ENCODE measurements at regions not wholly inside any gene's neighbourhood (a gene's known extent, or its start where the extent isn't known, plus 50 kb on each side); places are given as distances from the start of the nearest gene placed in this dataset.
"Not testable (repeated sequence)": the region's sequence is repeated elsewhere in the genome, so short reads cannot be mapped to it uniquely, and the experiment has no call there.

DNA sequence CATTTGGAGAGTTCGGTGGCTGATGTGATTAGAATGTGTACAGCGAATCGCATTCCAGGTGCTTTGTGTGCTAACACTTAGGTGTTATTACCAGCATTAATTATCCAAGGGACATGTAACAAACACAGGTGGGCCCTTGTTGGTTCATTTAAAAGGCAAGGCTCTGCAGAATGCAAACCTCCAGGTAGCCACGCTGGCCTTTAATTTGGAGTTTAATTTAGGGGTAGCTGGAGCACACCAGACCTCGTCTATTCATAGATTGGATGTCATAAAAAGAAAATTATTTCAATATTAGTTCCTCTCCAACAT lies 191.1 kb downstream of the MAT2B start:
- DNase-seq = no peak
- Mint-ChIP-seq H3K4me3 (no peak overlapping the region), H3K9me3 (no peaks in the 10 kb centered on the region)

DNA sequence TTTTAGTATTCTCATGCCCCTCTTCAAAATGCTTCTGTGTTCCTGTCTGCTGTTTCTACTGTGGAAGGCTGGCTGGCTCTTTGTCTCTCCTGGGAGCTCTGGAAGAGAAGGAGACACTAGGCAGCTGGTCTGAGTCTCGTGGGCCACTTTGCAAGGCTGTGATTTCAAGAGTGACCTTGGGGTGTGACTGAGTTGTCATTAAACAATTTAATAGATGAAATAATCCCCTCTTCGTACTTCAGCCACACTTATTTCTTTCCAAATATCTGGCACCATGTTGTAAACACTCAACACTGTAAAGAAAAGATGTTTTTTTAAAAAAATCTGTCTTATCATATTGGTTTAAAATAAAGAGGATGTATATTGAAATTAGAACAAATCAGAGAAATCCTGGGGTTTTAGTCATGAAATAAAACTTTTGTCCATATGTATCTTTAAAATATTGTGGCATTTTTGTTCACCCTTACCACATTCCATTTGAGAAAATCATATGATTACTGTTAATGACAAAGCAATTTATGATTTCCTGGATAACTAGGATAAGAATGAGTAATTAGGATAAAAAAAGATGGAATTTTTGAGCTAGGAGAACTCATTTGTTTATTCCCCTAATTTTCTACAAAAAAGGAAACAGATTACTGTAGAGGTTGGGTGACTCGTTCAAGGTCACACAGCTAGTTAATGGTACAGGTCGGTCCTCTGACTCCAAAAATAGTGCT lies 200.8 kb downstream of the MAT2B start:
- H3K27me3 Mint-ChIP-seq = peaks cover 4 to 12% of the 10 kb centered on the region in 2 donors
- no peaks in the 10 kb centered on the region for H3K4me1 Mint-ChIP-seq
- DNase-seq = no peak
- H3K36me3 Mint-ChIP-seq = no peaks in the 10 kb centered on the region
- ATAC-seq (replicated peaks) = no peak
- no peak overlapping the region for H3K27ac Mint-ChIP-seq
- no peak overlapping the region for H3K4me3 Mint-ChIP-seq
- no peaks in the 10 kb centered on the region for H3K9me3 Mint-ChIP-seq

More for the DNA sequence above, 191.1 kb downstream of the MAT2B start:
- no peak overlapping the region for H3K27ac Mint-ChIP-seq
- H3K36me3 Mint-ChIP-seq = no peaks in the 10 kb centered on the region
- peaks cover 6 to 12% of the 10 kb centered on the region in 2 donors for H3K4me1 Mint-ChIP-seq
- ATAC-seq (replicated peaks) = no peak
- H3K27me3 Mint-ChIP-seq = peaks cover 0 to 4% of the 10 kb centered on the region in 2 donors

DNA sequence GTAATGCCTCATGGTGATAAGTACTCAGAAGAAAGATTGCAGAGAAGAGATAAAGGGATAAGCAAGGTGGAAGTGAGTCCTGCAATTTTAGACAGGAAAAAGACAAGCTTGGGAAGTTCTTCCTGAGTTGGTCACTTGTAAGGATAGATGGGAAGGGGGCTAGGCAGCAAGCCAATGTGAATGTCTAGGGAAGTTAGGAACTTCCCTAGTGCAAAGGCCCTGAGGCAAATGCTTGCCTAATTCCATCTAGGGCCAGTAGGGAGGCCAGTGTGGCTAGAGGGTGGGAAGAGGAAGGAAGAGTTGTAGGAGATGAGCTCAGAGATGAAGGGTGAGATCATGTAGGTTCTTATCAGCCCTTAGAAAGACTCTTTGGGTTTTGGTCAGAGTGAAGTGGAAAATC lies 206.6 kb downstream of the MAT2B start:
- Mint-ChIP-seq H3K4me3 (no peak overlapping the region), H3K27me3 (peaks cover 14 to 22% of the 10 kb centered on the region in 2 donors), H3K27ac (no peak overlapping the region), H3K9me3 (peaks cover 0 to 2% of the 10 kb centered on the region in 2 donors), H3K4me1 (no peaks in the 10 kb centered on the region), H3K36me3 (peaks cover 0 to 2% of the 10 kb centered on the region in 2 donors)
- no peak for ATAC-seq (replicated peaks)
- no peak for DNase-seq

DNA sequence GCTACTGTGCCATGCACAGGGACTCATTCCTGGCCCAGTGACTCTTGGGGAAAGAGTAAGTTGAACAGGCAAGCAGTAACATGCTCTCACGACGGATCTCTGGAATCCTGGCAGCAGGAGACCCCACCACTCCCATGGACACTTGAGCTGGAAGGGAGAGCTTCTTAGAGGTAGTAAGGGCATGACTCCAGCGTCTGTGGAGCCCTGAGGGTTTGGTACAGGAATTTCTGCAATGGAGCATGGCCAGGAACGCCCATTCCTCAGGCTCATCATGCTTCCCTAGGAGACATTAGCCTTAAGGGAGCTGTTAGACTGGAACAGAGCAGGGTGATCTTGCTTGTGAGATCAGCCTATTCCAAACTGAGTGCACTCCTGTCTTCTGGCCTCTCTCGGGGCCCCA lies 212.9 kb downstream of the MAT2B start:
- ATAC-seq (replicated peaks) = no peak
- Mint-ChIP-seq H3K36me3 (peaks cover 0 to 2% of the 10 kb centered on the region in 2 donors), H3K27ac (no peak overlapping the region), H3K4me1 (no peaks in the 10 kb centered on the region), H3K27me3 (peaks cover 7 to 10% of the 10 kb centered on the region in 2 donors), H3K9me3 (peaks cover 0 to 2% of the 10 kb centered on the region in 2 donors), H3K4me3 (no peak overlapping the region)
- DNase-seq = no peak

DNA sequence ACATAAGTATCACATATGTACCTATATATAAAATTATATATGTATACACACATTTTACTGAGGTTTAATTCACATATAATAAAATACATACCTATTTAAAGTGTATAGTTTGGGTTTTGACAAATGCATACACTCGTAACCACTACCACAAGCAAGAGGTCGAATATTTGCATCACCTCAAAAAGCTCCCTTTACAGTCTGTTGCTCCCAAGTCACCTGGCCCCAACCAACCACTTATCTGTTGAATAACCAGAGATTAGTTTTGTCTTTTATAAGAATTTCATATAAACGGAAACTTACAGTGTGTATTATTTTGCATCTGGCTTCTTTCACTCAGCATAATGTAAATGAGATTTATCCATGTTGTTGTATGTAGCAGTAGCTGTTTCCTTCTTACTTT lies 218.9 kb downstream of the MAT2B start:
- H3K4me1 Mint-ChIP-seq = peaks cover 16 to 18% of the 10 kb centered on the region in 2 donors
- ATAC-seq (replicated peaks) (no peak), DNase-seq (no peak)
- no peaks in the 10 kb centered on the region for H3K27me3 Mint-ChIP-seq
- peaks cover 3 to 4% of the 10 kb centered on the region in 2 donors for H3K9me3 Mint-ChIP-seq
- H3K4me3 Mint-ChIP-seq = no peak overlapping the region
- H3K36me3 Mint-ChIP-seq = peaks cover 0 to 3% of the 10 kb centered on the region in 2 donors
- H3K27ac Mint-ChIP-seq = no peak overlapping the region

DNA sequence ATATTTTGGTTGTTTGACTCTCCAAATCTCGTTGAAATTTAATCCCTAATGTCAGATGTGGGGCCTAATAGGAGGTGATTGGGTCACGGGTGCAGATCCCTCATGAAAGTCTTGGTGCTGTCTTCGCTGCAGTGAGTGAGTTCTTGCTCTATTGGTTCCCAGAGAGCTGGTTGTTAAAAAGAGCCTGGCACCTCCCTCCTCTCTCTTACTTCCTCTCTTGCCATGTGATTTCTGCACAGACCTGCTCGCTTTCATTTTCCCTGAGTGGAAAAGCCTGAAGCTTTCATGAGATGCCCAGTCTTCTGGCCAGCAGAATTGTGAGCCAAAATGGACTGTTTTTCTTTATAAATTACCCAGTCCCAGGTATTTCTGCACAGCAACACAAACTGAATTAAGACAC lies 221.6 kb downstream of the MAT2B start:
- peaks cover 0 to 3% of the 10 kb centered on the region in 2 donors for H3K36me3 Mint-ChIP-seq
- peak overlapping the region; percentile 67 to 72 for H3K4me3 Mint-ChIP-seq
- H3K27ac Mint-ChIP-seq = peak overlapping the region; percentile 20

DNA sequence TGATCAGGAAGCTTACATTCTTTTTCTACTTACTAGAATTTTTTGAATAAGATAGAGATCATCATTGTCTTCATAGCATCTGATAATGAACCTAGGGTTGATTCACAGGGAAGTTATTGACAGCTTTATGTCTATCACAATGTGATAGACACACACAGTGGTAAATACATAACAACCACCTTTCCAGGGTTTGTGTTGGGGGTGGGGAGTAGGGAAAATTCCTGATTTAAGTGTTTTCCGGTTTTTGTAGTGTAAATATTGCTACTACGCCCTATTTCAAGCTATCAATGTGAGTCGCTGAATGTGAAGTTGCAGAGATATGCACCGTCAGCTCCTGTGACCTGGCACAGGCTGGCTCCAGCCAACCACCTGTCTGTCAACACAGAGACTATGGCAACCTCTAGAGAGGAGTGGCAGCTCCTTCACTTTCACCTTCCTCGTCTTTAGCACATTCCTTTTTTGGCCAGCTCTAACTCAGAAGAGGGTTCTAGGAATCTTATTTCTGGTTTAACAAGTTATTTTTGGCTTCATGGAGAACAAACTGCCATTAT lies 224.9 kb downstream of the MAT2B start:
- Mint-ChIP-seq H3K9me3 (peaks cover 3 to 6% of the 10 kb centered on the region in 2 donors), H3K36me3 (peaks cover 0 to 3% of the 10 kb centered on the region in 2 donors), H3K4me3 (no peak overlapping the region), H3K27ac (no peak overlapping the region), H3K27me3 (peaks cover 0 to 11% of the 10 kb centered on the region in 2 donors), H3K4me1 (peaks cover 18 to 20% of the 10 kb centered on the region in 2 donors)
- ATAC-seq (replicated peaks) (no peak), DNase-seq (no peak)

More for the DNA sequence above, 221.6 kb downstream of the MAT2B start:
- peak; percentile 20 for DNase-seq
- Mint-ChIP-seq H3K9me3 (peaks cover 3 to 4% of the 10 kb centered on the region in 2 donors), H3K27me3 (no peaks in the 10 kb centered on the region), H3K4me1 (peaks cover 16 to 18% of the 10 kb centered on the region in 2 donors)
- ATAC-seq (replicated peaks) = peak; percentile 96 to 98

DNA sequence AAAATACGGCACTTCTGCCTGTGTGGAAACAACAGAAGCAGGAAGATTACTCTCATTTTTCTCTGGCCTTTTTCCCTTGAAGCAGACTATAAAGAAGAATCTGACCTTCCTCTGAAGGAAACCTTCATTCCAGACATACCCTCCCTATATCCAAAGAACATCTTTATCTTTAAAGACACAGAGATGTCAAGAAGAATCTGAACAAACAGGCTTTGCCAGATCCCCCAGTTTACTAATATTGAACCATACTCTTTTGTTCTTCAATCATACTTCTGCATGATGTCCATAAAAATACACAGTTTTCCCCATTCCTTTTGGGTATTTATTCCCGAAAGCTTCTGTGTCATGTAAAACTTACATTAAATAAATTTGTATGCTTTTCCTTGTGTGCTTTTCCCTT lies 225.8 kb downstream of the MAT2B start:
- Mint-ChIP-seq H3K27ac (no peak overlapping the region), H3K4me1 (peaks cover 18 to 20% of the 10 kb centered on the region in 2 donors), H3K27me3 (peaks cover 0 to 11% of the 10 kb centered on the region in 2 donors), H3K4me3 (no peak overlapping the region), H3K36me3 (peaks cover 0 to 3% of the 10 kb centered on the region in 2 donors), H3K9me3 (peaks cover 3 to 6% of the 10 kb centered on the region in 2 donors)
- DNase-seq = no peak
- no peak for ATAC-seq (replicated peaks)

DNA sequence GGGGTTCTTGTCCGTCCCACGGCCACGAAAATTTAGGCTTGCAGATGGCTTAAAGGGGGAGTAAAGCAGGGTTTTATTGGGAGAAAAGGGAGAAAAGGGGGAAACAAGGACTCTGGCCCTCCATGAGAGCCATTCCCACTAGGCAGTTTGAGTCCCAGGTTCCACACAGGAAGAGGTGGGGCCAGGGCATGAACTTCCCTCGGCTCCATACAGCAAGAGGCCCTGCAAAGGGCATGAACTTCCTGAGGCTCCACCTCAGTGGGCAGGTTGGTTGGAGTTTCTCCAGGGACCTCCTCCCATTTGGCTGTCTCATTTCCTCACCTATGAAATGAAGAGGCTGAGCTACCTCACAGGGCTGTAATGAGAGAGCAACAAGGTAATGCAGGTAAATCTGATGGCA lies 229.7 kb downstream of the MAT2B start:
- DNase-seq (no peak), ATAC-seq (replicated peaks) (no peak)
- Mint-ChIP-seq H3K27ac (no peak overlapping the region), H3K27me3 (peaks cover under 1 to 18% of the 10 kb centered on the region in 2 donors), H3K4me1 (peaks cover 0 to 4% of the 10 kb centered on the region in 2 donors), H3K9me3 (peaks cover 0 to 2% of the 10 kb centered on the region in 2 donors), H3K36me3 (no peaks in the 10 kb centered on the region), H3K4me3 (no peak overlapping the region)

DNA sequence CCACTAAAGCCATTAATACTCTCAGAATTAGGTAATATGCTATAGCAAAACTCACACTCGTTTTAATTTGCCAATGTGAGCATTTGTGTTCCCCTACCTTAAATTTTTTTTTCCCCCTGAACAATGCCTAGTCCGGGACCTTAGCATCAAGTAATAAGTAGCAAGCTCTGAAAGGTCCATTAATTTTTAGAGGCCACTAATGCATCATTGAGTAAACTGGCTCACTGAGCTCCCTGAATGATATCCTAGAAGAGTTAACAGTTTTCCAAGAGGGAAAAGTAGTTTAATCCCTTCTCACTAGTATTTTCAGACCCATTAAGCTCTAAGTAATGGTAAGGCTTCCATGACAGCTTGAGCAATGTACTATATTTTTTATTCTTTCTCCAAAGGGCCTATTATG lies 242.2 kb downstream of the MAT2B start:
- Mint-ChIP-seq H3K4me3 (no peak overlapping the region), H3K9me3 (peaks cover 3 to 4% of the 10 kb centered on the region in 2 donors)
- ATAC-seq (replicated peaks) = no peak

DNA sequence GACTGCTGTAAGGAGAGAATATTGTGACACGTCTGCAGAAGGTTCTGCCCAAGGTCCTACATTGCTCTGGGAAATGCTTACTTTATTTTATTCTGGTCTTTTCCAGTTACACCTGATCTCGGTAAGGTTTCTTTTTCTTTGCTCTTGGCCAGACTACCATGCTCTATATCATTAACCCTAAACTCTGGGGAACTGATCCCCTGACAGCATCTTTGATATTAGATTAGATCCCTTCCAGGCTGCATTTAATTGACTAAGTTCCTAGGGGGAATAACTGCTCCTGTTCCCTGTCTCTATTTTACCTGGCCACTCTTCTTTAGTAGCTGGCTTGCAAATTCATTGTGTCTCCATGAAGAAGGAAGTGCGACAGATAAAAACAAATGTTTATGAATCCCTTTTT lies 243.5 kb downstream of the MAT2B start:
- no peak for ATAC-seq (replicated peaks)
- no peak overlapping the region for H3K4me3 Mint-ChIP-seq
- H3K36me3 Mint-ChIP-seq = no peaks in the 10 kb centered on the region
- no peak overlapping the region for H3K27ac Mint-ChIP-seq
- no peaks in the 10 kb centered on the region for H3K4me1 Mint-ChIP-seq
- DNase-seq = no peak
- H3K27me3 Mint-ChIP-seq = peaks cover 4 to 11% of the 10 kb centered on the region in 2 donors
- H3K9me3 Mint-ChIP-seq = peaks cover 3 to 4% of the 10 kb centered on the region in 2 donors

More for the DNA sequence above, 242.2 kb downstream of the MAT2B start:
- DNase-seq = no peak
- Mint-ChIP-seq H3K27me3 (peaks cover 4 to 11% of the 10 kb centered on the region in 2 donors), H3K27ac (no peak overlapping the region), H3K36me3 (no peaks in the 10 kb centered on the region), H3K4me1 (no peaks in the 10 kb centered on the region)

DNA sequence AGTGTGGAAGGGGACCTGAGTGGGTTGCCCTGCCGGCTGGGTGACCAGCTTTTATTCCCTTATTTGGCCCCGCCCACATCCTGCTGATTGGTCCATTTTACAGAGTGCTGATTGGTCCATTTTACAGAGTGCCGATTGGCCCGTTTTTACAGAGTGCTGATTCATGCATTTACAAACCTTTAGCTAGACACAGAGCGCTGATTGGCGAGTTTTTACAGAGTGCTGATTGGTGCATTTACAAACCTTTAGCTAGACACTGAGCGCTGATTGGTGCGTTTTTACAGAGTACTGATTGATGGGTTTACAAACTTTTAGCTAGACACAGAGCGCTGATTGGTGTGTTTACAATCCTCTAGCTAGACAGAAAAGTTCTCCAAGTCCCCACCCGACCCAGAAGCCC lies 245.0 kb downstream of the MAT2B start:
- ATAC-seq (replicated peaks); H3K36me3 Mint-ChIP-seq; DNase-seq; H3K27ac Mint-ChIP-seq; H3K9me3 Mint-ChIP-seq; H3K4me3 Mint-ChIP-seq; H3K4me1 Mint-ChIP-seq: not testable (repeated sequence)
- H3K27me3 Mint-ChIP-seq = peaks cover 4 to 11% of the 10 kb centered on the region in 2 donors

DNA sequence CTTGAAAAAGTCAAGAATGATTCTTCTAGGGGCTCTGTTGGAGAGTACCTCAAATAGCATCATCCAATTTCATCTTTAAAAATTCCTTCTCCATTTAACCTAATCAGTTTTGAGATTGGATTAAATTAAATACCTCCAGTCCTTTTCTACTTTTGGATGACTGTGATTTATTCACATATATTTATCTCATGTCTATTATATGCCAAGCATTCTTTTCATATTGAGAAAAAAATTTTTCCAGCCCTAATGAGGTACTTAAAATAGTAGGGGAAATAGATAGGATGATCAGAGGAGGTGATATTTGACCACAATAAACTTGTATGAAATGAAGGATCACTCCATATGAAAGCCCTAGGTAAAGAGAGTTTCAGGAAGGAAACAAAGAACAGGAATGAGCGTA lies 250.1 kb downstream of the MAT2B start:
- Mint-ChIP-seq H3K27ac (no peak overlapping the region), H3K9me3 (peaks cover 0 to 3% of the 10 kb centered on the region in 2 donors), H3K4me3 (no peak overlapping the region), H3K4me1 (peaks cover 9 to 25% of the 10 kb centered on the region in 2 donors), H3K27me3 (peaks cover 0 to 5% of the 10 kb centered on the region in 2 donors), H3K36me3 (no peaks in the 10 kb centered on the region)
- DNase-seq (no peak), ATAC-seq (replicated peaks) (no peak)

DNA sequence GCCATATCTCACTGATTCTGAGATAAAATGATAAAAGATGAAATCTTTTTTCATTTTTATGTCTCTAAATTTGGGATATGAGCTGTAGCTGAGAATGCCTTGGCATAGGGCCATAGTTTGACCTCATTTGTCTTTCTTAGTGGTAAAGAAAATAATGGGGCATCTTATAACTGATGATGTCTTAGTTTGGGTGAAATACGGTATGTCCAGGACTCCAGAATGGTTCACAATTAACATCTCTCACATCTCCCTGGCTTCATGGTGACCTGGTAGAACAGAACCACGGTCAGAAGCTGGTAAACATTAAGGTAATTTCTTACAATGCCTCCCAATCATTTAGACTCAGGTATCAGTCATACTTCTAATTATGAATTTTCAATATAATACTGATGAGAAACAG lies 250.8 kb downstream of the MAT2B start:
- ATAC-seq (replicated peaks) (no peak), DNase-seq (no peak)
- Mint-ChIP-seq H3K27me3 (peaks cover 0 to 5% of the 10 kb centered on the region in 2 donors), H3K4me3 (no peak overlapping the region), H3K36me3 (no peaks in the 10 kb centered on the region), H3K4me1 (peaks cover 9 to 26% of the 10 kb centered on the region in 2 donors), H3K27ac (no peak overlapping the region), H3K9me3 (peaks cover 0 to 1% of the 10 kb centered on the region in 2 donors)

DNA sequence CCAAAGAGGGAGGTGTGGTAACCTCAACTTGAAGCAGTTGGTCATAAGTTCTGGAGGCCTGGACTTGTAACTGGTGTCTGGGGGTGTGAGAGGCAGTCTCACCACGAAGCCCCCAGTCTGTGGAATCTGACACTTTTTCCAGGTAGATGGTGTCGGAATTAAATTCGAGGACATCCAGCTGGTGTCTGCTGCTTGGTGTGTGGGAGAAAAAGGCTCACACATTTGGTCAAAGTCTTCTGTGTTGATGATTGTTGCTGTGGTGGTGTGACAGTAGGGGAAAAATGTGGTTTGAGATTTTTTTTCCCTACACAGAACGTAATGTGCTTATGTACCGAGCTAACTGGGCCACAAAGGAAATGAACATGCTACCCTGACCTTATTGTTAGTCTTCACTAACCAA lies 251.9 kb downstream of the MAT2B start:
- no peak overlapping the region for H3K4me3 Mint-ChIP-seq
- H3K36me3 Mint-ChIP-seq = no peaks in the 10 kb centered on the region
- DNase-seq (no peak), ATAC-seq (replicated peaks) (peak; percentile 85)
- H3K27me3 Mint-ChIP-seq = peaks cover 0 to 9% of the 10 kb centered on the region in 2 donors
- H3K4me1 Mint-ChIP-seq = peaks cover 9 to 26% of the 10 kb centered on the region in 2 donors
- H3K27ac Mint-ChIP-seq = peak overlapping the region; percentile 75
- peaks cover 0 to 1% of the 10 kb centered on the region in 2 donors for H3K9me3 Mint-ChIP-seq

Measured in stimulated activated naive B cell treated with anti-CD40 and anti-IgM and Interleukin-4, amounts not matched to agents 10 μg/mL and 1 μg/mL and 100 μg/mL, for 72 hours (primary cell).